C1 segment of cervical spinal cord (tissue), 14 donors: ENCODE measurements at regions not wholly inside any gene's neighbourhood (a gene's known extent, or its start where the extent isn't known, plus 50 kb on each side); places are given as distances from the start of the nearest gene placed in this dataset.

Experiments used
- DNase-seq, 14 donors: peaks; one replicate each; lab custom pipeline; 2025; lab: John Stamatoyannopoulos, UW

GRCh38 chr2:150417278-150417677 is 70.2 kb downstream of the RND3 start:
- no peak for DNase-seq

- DNase-seq, result no peak
These were observed 72.4 kb downstream of the RND3 start for GRCh38 chr2:150415022-150415421.

GRCh38 chr2:150413910-150414309 is 73.6 kb downstream of the RND3 start:
- no peak for DNase-seq

- no peak for DNase-seq
These were observed 74.1 kb downstream of the RND3 start for GRCh38 chr2:150413366-150413765.

- no peak for DNase-seq
These were observed 76.7 kb downstream of the RND3 start for GRCh38 chr2:150410809-150411208.

GRCh38 chr2:150409196-150409595 is 78.3 kb downstream of the RND3 start:
- DNase-seq, result no peak

- no peak for DNase-seq
These were observed 83.3 kb downstream of the RND3 start for GRCh38 chr2:150404147-150404546.

- no peak for DNase-seq
These were observed 84.0 kb downstream of the RND3 start for GRCh38 chr2:150403457-150403856.

GRCh38 chr2:150402953-150403352 is 84.5 kb downstream of the RND3 start:
- DNase-seq, result no peak

- no peak for DNase-seq
These were observed 86.6 kb downstream of the RND3 start for GRCh38 chr2:150400849-150401248.

GRCh38 chr2:150392614-150393013 is 94.9 kb downstream of the RND3 start:
- DNase-seq, result no peak

- no peak for DNase-seq
These were observed 95.7 kb downstream of the RND3 start for GRCh38 chr2:150391779-150392178.

GRCh38 chr2:150389447-150389846 is 98.0 kb downstream of the RND3 start:
- no peak for DNase-seq

- no peak for DNase-seq
These were observed 99.2 kb downstream of the RND3 start for GRCh38 chr2:150388289-150388625.

- DNase-seq, result no peak
These were observed 99.7 kb downstream of the RND3 start for GRCh38 chr2:150387586-150388288.

GRCh38 chr2:150385211-150385610 is 102.3 kb downstream of the RND3 start:
- DNase-seq, result no peak

- no peak for DNase-seq
These were observed 103.9 kb downstream of the RND3 start for GRCh38 chr2:150383587-150383986.

- DNase-seq, result no peak
These were observed 108.3 kb downstream of the RND3 start for GRCh38 chr2:150379166-150379565.

- DNase-seq, result no peak
These were observed 108.8 kb downstream of the RND3 start for GRCh38 chr2:150378686-150379085.

- DNase-seq, result no peak
These were observed 110.7 kb downstream of the RND3 start for GRCh38 chr2:150376553-150377335.

- DNase-seq, result no peak
These were observed 112.1 kb downstream of the RND3 start for GRCh38 chr2:150375333-150375732.

GRCh38 chr2:150374492-150374891 is 113.0 kb downstream of the RND3 start:
- no peak for DNase-seq

- DNase-seq, result no peak
These were observed 114.1 kb downstream of the RND3 start for GRCh38 chr2:150373374-150373773.
